Adipocyte (in vitro differentiated cells): ENCODE measurements at regions not wholly inside any gene's neighbourhood (a gene's known extent, or its start where the extent isn't known, plus 50 kb on each side); places are given as distances from the start of the nearest gene placed in this dataset.

Source experiments
- DNase-seq: peaks from one replicate; pipeline ENCODE4 v3.0.0-alpha.2; 2015; ENCODE audit warnings: low read depth
- H3K27me3 ChIP-seq: replicated peaks from 2 replicates; pipeline ENCODE4 v1.7.0; 2013; ENCODE audit warnings: mild to moderate bottlenecking, low read length, moderate library complexity; ENCODE audit not compliant: control insufficient read depth, insufficient read depth
- H3K36me3 ChIP-seq: 2 replicates; pipeline ENCODE4 v1.7.0; 2013; ENCODE audit warnings: low read length, mild to moderate bottlenecking, moderate library complexity; ENCODE audit not compliant: control insufficient read depth, insufficient read depth, severe bottlenecking
- H3K4me1 ChIP-seq: 2 replicates; pipeline ENCODE4 v1.7.0; 2013; ENCODE audit warnings: mild to moderate bottlenecking, low read length, moderate library complexity; ENCODE audit not compliant: control insufficient read depth, insufficient read depth
- H3K4me3 ChIP-seq: 2 replicates; pipeline ENCODE4 v1.7.0; 2013; ENCODE audit warnings: mild to moderate bottlenecking, low read length, moderate library complexity
- H3K9ac ChIP-seq: 2 replicates; pipeline ENCODE4 v1.7.0; 2013; ENCODE audit warnings: mild to moderate bottlenecking, low read length, moderate library complexity
- H3K9me3 ChIP-seq: 2 replicates; pipeline ENCODE4 v1.7.0; 2013; ENCODE audit warnings: mild to moderate bottlenecking, low read length, moderate library complexity; ENCODE audit not compliant: control insufficient read depth

GRCh38 chrX:122777766-122778165 is 406.3 kb upstream of the GRIA3 start:
- no peaks in the 10 kb centered on the region for H3K4me1 ChIP-seq
- no peak for DNase-seq
- H3K27me3 ChIP-seq = no peaks in the 10 kb centered on the region
- no peak overlapping the region for H3K4me3 ChIP-seq
- peaks cover 13% of the 10 kb centered on the region for H3K9me3 ChIP-seq
- no peaks in the 10 kb centered on the region for H3K36me3 ChIP-seq
- H3K9ac ChIP-seq = no peak overlapping the region

DNA sequence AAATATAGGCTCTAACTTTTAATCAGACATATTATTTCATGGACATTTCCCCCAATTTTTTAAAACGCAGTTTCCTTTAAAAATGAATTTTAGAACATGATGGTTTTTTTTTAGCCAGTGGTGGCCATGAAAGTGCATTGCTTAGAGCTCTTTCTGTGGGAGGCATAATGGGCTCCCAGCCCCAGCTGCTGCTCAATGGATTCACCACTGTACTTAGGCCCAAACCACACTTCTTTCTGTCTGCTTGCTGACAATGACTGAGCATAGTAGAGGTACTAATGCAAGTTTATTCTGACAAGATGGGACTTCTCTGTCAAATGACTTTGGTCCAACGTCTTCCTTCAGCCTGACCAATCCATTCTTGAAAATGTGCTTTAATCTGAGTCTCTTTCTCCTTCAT is 400.2 kb upstream of the GRIA3 start:
- no peak for DNase-seq
- Histone ChIP-seq H3K36me3 (no peaks in the 10 kb centered on the region), H3K9ac (no peak overlapping the region), H3K9me3 (peaks cover 9% of the 10 kb centered on the region), H3K4me3 (no peak overlapping the region), H3K4me1 (no peaks in the 10 kb centered on the region), H3K27me3 (no peaks in the 10 kb centered on the region)

- Histone ChIP-seq H3K4me1 (no peaks in the 10 kb centered on the region), H3K9ac (no peak overlapping the region), H3K27me3 (no peaks in the 10 kb centered on the region), H3K9me3 (peaks cover 9% of the 10 kb centered on the region), H3K4me3 (no peak overlapping the region), H3K36me3 (no peaks in the 10 kb centered on the region)
- DNase-seq = no peak
Observed at GRCh38 chrX:122787231-122787630, 396.8 kb upstream of the GRIA3 start.

DNA sequence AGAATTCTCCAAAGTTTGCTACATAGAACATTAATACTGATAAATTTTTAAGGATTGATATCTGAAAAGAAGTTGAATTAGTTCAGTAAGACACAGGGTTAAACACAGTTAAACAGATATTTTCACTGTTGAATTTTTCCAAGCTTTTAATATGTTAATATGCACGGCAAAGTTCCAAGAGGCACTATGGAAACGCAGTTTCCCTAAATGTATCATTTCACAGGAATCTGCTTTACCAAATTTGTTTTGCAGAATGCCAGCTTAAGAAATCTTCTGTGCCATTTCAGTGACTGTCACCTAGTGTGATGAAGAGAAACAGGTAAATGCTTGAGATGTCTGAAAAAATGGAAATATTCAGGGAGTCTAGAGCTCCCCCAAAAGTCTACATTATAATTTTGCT is 395.9 kb upstream of the GRIA3 start:
- peaks cover 9% of the 10 kb centered on the region for H3K9me3 ChIP-seq

GRCh38 chrX:122790376-122791095 is 393.5 kb upstream of the GRIA3 start:
- Histone ChIP-seq H3K36me3 (no peaks in the 10 kb centered on the region), H3K9me3 (peaks cover 4% of the 10 kb centered on the region), H3K27me3 (no peaks in the 10 kb centered on the region), H3K4me1 (no peaks in the 10 kb centered on the region), H3K4me3 (no peak overlapping the region), H3K9ac (no peak overlapping the region)
- DNase-seq = no peak

More for the DNA sequence above, 395.9 kb upstream of the GRIA3 start:
- H3K36me3 ChIP-seq = no peaks in the 10 kb centered on the region
- H3K9ac ChIP-seq = no peak overlapping the region
- no peak for DNase-seq
- no peak overlapping the region for H3K4me3 ChIP-seq
- no peaks in the 10 kb centered on the region for H3K27me3 ChIP-seq
- no peaks in the 10 kb centered on the region for H3K4me1 ChIP-seq

- no peak for DNase-seq
- no peak overlapping the region for H3K9ac ChIP-seq
- no peaks in the 10 kb centered on the region for H3K27me3 ChIP-seq
- H3K9me3 ChIP-seq = no peaks in the 10 kb centered on the region
- H3K4me3 ChIP-seq = no peak overlapping the region
- no peaks in the 10 kb centered on the region for H3K36me3 ChIP-seq
- no peaks in the 10 kb centered on the region for H3K4me1 ChIP-seq
Observed at GRCh38 chrX:122813876-122814275, 370.2 kb upstream of the GRIA3 start.

- peaks cover 18% of the 10 kb centered on the region for H3K9me3 ChIP-seq
- no peaks in the 10 kb centered on the region for H3K27me3 ChIP-seq
- no peak overlapping the region for H3K9ac ChIP-seq
- no peaks in the 10 kb centered on the region for H3K4me1 ChIP-seq
- H3K36me3 ChIP-seq = no peaks in the 10 kb centered on the region
- no peak overlapping the region for H3K4me3 ChIP-seq
- DNase-seq = no peak
Observed at GRCh38 chrX:122816288-122816687, 367.8 kb upstream of the GRIA3 start.

DNA sequence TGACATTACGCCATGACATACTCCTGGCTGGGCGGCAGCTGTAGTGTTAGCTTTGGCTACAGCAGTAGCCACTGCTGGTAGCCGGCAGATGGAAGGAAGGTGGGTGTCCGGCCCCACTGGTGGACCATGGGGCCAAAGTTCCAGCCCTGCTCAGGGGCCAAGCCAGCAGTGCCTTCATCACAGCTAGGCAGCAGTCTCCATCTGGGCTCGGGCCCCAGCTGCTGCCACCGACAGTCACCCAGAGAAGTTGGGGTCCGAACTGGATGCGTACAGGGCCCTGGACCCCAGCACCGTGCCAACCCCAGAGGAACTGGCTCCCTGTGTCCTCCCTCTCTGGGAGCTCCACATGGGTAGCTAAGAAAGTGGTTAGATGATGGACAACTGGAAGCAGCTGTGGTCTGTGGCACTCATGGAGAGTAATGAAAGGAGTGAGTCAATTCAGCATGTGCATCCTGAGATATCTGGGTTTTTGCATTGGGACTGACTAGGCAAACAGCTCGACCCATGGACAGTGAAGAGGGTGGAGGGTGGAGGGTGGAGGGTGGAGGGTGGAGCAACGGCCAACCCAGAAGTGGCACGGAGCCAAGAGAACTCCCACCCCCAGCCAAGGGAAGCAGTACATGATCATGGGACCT is 366.6 kb upstream of the GRIA3 start:
- no peak overlapping the region for H3K9ac ChIP-seq
- H3K27me3 ChIP-seq = no peaks in the 10 kb centered on the region
- H3K36me3 ChIP-seq = no peaks in the 10 kb centered on the region
- no peak overlapping the region for H3K4me3 ChIP-seq
- H3K9me3 ChIP-seq = peaks cover 20% of the 10 kb centered on the region
- no peaks in the 10 kb centered on the region for H3K4me1 ChIP-seq
- no peak for DNase-seq

DNA sequence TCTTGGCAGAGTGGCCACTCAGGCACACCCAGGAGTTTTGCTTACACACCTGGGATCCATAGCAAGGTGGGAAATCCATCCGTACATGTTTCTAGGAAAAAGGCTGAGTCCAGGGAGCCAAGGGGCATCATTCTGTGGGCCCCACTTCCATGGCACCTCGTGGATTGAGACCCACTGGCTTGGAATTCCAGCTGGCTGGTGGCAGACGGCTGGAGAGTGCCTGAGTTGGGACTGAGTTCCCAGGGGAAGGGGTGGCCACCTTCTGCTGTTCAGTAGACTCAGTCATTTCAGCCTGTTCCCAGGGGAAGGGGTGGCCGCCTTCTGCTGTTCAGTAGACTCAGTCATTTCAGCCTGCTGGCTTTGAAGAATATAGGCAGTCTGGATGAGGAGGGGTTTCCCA is 366.0 kb upstream of the GRIA3 start:
- Histone ChIP-seq H3K27me3 (no peaks in the 10 kb centered on the region), H3K36me3 (no peaks in the 10 kb centered on the region), H3K4me1 (no peaks in the 10 kb centered on the region), H3K9me3 (peaks cover 20% of the 10 kb centered on the region), H3K4me3 (no peak overlapping the region), H3K9ac (no peak overlapping the region)
- DNase-seq = no peak

DNA sequence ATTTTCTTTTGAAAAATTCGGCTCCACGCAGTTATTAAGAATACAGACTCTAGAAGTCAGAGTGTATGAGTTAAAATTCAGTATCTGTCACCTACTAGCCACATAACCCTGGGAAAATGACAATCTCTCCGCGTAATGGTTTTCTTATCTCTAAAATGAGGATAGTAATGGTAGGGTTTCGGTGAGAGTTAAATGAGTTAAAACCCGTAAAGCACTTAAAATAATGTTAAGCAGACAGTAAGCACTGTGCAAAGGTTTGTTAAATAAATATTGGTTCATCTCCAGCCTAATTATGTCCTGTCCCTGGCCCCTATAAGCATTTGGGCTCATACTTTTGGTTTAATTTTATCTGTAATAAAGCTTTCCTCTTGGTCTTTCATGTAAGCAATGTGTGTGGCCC is 350.8 kb upstream of the GRIA3 start:
- Histone ChIP-seq H3K4me3 (no peak overlapping the region), H3K27me3 (no peaks in the 10 kb centered on the region), H3K36me3 (no peaks in the 10 kb centered on the region), H3K9ac (no peak overlapping the region), H3K4me1 (no peaks in the 10 kb centered on the region), H3K9me3 (peaks cover 3% of the 10 kb centered on the region)
- no peak for DNase-seq

GRCh38 chrX:122835886-122836285 is 348.2 kb upstream of the GRIA3 start:
- H3K27me3 ChIP-seq = no peaks in the 10 kb centered on the region
- peaks cover 3% of the 10 kb centered on the region for H3K9me3 ChIP-seq
- H3K4me3 ChIP-seq = no peak overlapping the region
- no peaks in the 10 kb centered on the region for H3K36me3 ChIP-seq
- DNase-seq = no peak
- H3K9ac ChIP-seq = no peak overlapping the region
- H3K4me1 ChIP-seq = no peaks in the 10 kb centered on the region

DNA sequence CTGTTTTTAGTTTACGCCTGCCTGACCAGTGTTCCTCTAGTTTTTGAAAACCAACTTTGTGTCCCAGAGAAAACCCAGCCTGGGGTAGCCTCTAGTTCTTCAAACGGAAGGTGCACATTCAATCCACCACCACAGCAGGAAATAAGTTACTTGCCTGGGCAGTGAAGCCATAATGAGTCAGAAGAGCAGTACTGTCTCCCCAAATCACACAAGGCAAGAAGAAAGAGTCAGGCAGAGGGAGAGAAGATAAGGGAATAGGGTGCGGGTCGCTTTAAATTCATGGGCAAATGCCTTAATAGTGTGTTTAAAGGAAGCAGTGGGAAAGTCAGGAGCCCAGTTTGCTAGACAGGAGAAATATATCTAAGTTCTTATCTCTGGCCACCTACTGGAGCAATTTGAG is 333.8 kb upstream of the GRIA3 start:
- Histone ChIP-seq H3K4me3 (no peak overlapping the region), H3K4me1 (no peaks in the 10 kb centered on the region), H3K27me3 (no peaks in the 10 kb centered on the region), H3K9me3 (no peaks in the 10 kb centered on the region), H3K9ac (no peak overlapping the region), H3K36me3 (no peaks in the 10 kb centered on the region)
- DNase-seq = no peak
